ENCODE measurements at regions not wholly inside any gene's neighbourhood (a gene's known extent, or its start where the extent isn't known, plus 50 kb on each side); places are given as distances from the start of the nearest gene placed in this dataset.

DNA sequence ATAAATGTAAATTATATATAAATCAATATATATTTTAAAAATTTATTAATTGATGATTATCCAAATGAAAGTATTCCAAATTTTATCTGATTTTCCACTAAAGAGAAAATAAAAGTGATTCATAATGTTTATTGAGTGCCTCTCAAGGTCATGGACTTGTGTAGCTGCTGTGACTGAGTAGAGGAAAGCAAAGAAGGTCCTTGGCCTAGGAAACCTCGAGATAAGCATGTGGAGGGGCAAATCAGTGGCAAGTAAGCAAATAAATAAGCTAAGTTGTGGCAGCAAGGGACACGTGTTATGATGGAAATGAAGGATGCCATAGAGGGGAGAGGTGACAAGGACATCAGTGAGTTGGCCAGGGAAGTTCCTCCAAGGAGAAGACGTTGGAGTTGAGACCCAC lies 866.1 kb upstream of the ID2 start:
- intact Hi-C loops (cut with micrococcal nuclease; ENCODE audit: unreplicated experiment), result no loop called here
- Histone ChIP-seq H3K4me3 (ENCODE audit: low read depth, low read length, poor library complexity, severe bottlenecking) (no peak overlapping the region), H3K36me3 (ENCODE audit: insufficient read depth, low read length, poor library complexity, severe bottlenecking) (no peaks in the 10 kb centered on the region), H3K27ac (ENCODE audit: low read depth, low read length, poor library complexity, severe bottlenecking) (no peak overlapping the region), H3K9me3 (ENCODE audit: low read depth, low read length, poor library complexity, severe bottlenecking) (no peaks in the 10 kb centered on the region), H3K4me1 (ENCODE audit: insufficient read depth, low read length, poor library complexity, severe bottlenecking) (no peaks in the 10 kb centered on the region), H3K27me3 (replicated peaks; ENCODE audit: insufficient read depth, low read depth, low read length, poor library complexity) (no peaks in the 10 kb centered on the region)
- DNase-seq (ENCODE audit: low spot score), result no peak
- ChIA-PET CTCF (no interaction called here), POLR2A (ENCODE audit: low non-redundant PET) (no interaction called here)
- no peak for TF ChIP-seq EZH2 (IDR thresholded peaks at IDR 0.05; ENCODE audit: borderline replicate concordance, low read depth, low read length, poor library complexity, severe bottlenecking)
- TF ChIP-seq, protein P1, sequence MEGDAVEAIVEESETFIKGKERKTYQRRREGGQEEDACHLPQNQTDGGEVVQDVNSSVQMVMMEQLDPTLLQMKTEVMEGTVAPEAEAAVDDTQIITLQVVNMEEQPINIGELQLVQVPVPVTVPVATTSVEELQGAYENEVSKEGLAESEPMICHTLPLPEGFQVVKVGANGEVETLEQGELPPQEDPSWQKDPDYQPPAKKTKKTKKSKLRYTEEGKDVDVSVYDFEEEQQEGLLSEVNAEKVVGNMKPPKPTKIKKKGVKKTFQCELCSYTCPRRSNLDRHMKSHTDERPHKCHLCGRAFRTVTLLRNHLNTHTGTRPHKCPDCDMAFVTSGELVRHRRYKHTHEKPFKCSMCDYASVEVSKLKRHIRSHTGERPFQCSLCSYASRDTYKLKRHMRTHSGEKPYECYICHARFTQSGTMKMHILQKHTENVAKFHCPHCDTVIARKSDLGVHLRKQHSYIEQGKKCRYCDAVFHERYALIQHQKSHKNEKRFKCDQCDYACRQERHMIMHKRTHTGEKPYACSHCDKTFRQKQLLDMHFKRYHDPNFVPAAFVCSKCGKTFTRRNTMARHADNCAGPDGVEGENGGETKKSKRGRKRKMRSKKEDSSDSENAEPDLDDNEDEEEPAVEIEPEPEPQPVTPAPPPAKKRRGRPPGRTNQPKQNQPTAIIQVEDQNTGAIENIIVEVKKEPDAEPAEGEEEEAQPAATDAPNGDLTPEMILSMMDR (conservative IDR thresholded peaks at IDR 0.05; ENCODE audit: low read depth, low read length), result no peak
- no TSS peak for BruUV-seq (replicated peaks)

DNA sequence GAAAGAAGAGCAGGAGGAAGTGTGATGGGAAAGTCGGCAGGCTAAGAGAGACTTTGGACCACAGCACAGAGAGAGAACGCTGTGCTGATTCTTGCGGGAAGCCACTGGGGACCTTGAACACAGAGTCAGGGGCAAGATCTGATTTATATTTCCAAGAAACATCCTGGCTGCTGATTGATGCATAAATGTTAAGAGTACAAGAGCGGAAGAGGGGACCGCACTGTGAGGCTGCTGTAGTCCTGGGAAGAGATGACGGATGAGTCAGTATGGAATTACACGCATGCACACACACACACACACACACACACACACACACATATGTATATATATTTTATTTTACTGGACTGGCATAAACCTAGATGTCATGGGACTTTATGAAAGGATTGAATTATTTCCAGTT lies 865.6 kb upstream of the ID2 start:
- H3K9me3 ChIP-seq (ENCODE audit: low read depth, low read length, poor library complexity, severe bottlenecking), result no peaks in the 10 kb centered on the region
- DNase-seq (ENCODE audit: low spot score), result no peak
- no TSS peak for BruUV-seq (replicated peaks)
- ChIA-PET CTCF (no interaction called here), POLR2A (ENCODE audit: low non-redundant PET) (no interaction called here)
- H3K27me3 ChIP-seq (replicated peaks; ENCODE audit: insufficient read depth, low read depth, low read length, poor library complexity), result no peaks in the 10 kb centered on the region
- H3K4me1 ChIP-seq (ENCODE audit: insufficient read depth, low read length, poor library complexity, severe bottlenecking), result no peaks in the 10 kb centered on the region
- no peak overlapping the region for H3K27ac ChIP-seq (ENCODE audit: low read depth, low read length, poor library complexity, severe bottlenecking)
- H3K36me3 ChIP-seq (ENCODE audit: insufficient read depth, low read length, poor library complexity, severe bottlenecking), result no peaks in the 10 kb centered on the region
- intact Hi-C loops (cut with micrococcal nuclease; ENCODE audit: unreplicated experiment), result no loop called here
- no peak overlapping the region for H3K4me3 ChIP-seq (ENCODE audit: low read depth, low read length, poor library complexity, severe bottlenecking)
- TF ChIP-seq, protein P1 (conservative IDR thresholded peaks at IDR 0.05; ENCODE audit: low read depth, low read length), result no peak
- no peak for TF ChIP-seq EZH2 (IDR thresholded peaks at IDR 0.05; ENCODE audit: borderline replicate concordance, low read depth, low read length, poor library complexity, severe bottlenecking)

DNA sequence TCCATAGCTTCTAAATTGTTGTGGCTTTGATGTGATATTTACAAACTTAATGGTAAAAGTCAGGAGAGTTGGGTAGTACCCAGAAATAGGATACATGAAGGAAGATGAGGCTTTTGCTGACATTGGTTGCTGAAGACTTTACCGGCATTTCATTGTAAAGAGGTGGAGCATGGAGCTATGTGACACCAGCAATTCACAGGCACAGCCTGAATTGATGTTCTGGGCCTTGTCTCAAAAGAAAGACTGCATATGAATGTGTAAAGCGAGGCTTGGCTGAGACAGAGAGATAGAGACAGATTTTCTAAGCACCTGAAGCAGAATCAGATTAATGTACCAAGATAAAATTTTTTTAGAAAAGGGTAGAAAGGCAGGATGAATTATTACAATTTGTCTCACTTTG lies 864.9 kb upstream of the ID2 start:
- Histone ChIP-seq H3K9me3 (ENCODE audit: low read depth, low read length, poor library complexity, severe bottlenecking) (no peaks in the 10 kb centered on the region), H3K27ac (ENCODE audit: low read depth, low read length, poor library complexity, severe bottlenecking) (no peak overlapping the region), H3K27me3 (replicated peaks; ENCODE audit: insufficient read depth, low read depth, low read length, poor library complexity) (no peaks in the 10 kb centered on the region), H3K36me3 (ENCODE audit: insufficient read depth, low read length, poor library complexity, severe bottlenecking) (no peaks in the 10 kb centered on the region), H3K4me3 (ENCODE audit: low read depth, low read length, poor library complexity, severe bottlenecking) (no peak overlapping the region), H3K4me1 (ENCODE audit: insufficient read depth, low read length, poor library complexity, severe bottlenecking) (no peaks in the 10 kb centered on the region)
- ChIA-PET POLR2A (ENCODE audit: low non-redundant PET) (no interaction called here), CTCF (no interaction called here)
- no peak for DNase-seq (ENCODE audit: low spot score)
- no TSS peak for BruUV-seq (replicated peaks)
- intact Hi-C loops (cut with micrococcal nuclease; ENCODE audit: unreplicated experiment), result no loop called here
- TF ChIP-seq, protein P1 (conservative IDR thresholded peaks at IDR 0.05; ENCODE audit: low read depth, low read length), result no peak
- TF ChIP-seq EZH2 (IDR thresholded peaks at IDR 0.05; ENCODE audit: borderline replicate concordance, low read depth, low read length, poor library complexity, severe bottlenecking), result no peak
